ENCODE measurements at regions not wholly inside any gene's neighbourhood (a gene's known extent, or its start where the extent isn't known, plus 50 kb on each side); places are given as distances from the start of the nearest gene placed in this dataset.

- Mint-ChIP-seq H3K27ac (no peak overlapping the region), H3K27me3 (ENCODE audit: insufficient read depth, low read depth, poor library complexity) (peaks cover 4% of the 10 kb centered on the region)
- DNase-seq (ENCODE audit: low spot score) = no peak
Observed at GRCh38 chr7:156115582-156115981, 303.3 kb upstream of the SHH start.

More at GRCh38 chr7:156115582-156115981, 303.3 kb upstream of the SHH start:
- Mint-ChIP-seq H3K4me3 (no peak overlapping the region), H3K9me3 (no peaks in the 10 kb centered on the region), H3K36me3 (ENCODE audit: low read depth) (no peaks in the 10 kb centered on the region), H3K4me1 (no peaks in the 10 kb centered on the region; the same call in 2 of the 3 replicates)
- H3K36me3 ChIP-seq (ENCODE audit: insufficient read depth) = no peaks in the 10 kb centered on the region
- TF ChIP-seq ZNF462 (CRISPR knock-in tag; IDR thresholded peaks at IDR 0.05) (no peak), EZH2 (IDR thresholded peaks at IDR 0.05; ENCODE audit: low read depth, unreplicated experiment) (no peak), EZH2phosphoT487 (IDR thresholded peaks at IDR 0.05; ENCODE audit: unreplicated experiment) (no peak), REST (IDR thresholded peaks at IDR 0.05; ENCODE audit: unreplicated experiment) (no peak), NANOG (IDR thresholded peaks at IDR 0.05; ENCODE audit: borderline replicate concordance) (no peak), ZNF114 (CRISPR knock-in tag; IDR thresholded peaks at IDR 0.05) (no peak), STAT1 (IDR thresholded peaks at IDR 0.05; ENCODE audit: unreplicated experiment) (no peak), ETS1 (IDR thresholded peaks at IDR 0.05) (no peak), POLR2AphosphoS5 (IDR thresholded peaks at IDR 0.05; ENCODE audit: low read depth) (no peak), JUNB (IDR thresholded peaks at IDR 0.05; ENCODE audit: unreplicated experiment) (no peak), CTCF (conservative IDR thresholded peaks at IDR 0.05; ENCODE audit: low read depth in 2 of 2) (no peak), ZNF331 (CRISPR knock-in tag; IDR thresholded peaks at IDR 0.05; ENCODE audit: low read depth) (no peak), CREB1 (CRISPR knock-in tag; IDR thresholded peaks at IDR 0.05; ENCODE audit: low read depth) (no peak)
- no peaks in the 10 kb centered on the region for H3K9me2 ChIP-seq (ENCODE audit: insufficient read depth)
- ATAC-seq = no peak
- no peak overlapping the region for H3K4me2 ChIP-seq
- H3K4me1 ChIP-seq (ENCODE audit: insufficient read depth) = no peaks in the 10 kb centered on the region
- H3K4me3 ChIP-seq = no peak overlapping the region
- H4K20me1 ChIP-seq (replicated peaks; ENCODE audit: insufficient read depth) = no peaks in the 10 kb centered on the region
- H2AFZ ChIP-seq = no peak overlapping the region
- no peaks in the 10 kb centered on the region for H3F3A ChIP-seq (replicated peaks; ENCODE audit: low read depth)
- H3K27me3 ChIP-seq (ENCODE audit: insufficient read depth) = no peaks in the 10 kb centered on the region
- no peak overlapping the region for H3K27ac ChIP-seq (ENCODE audit: low read depth)
- H3K79me2 ChIP-seq (replicated peaks; ENCODE audit: insufficient read depth) = no peaks in the 10 kb centered on the region

All from GM23338 (cell line).